HG03097 (cell line): ENCODE measurements at regions not wholly inside any gene's neighbourhood (a gene's known extent, or its start where the extent isn't known, plus 50 kb on each side); places are given as distances from the start of the nearest gene placed in this dataset.

Experiments used
- ATAC-seq: cut with Tn5 transposase; IDR thresholded peaks from one replicate; pipeline ENCODE4 v1.9.1; 2021; ENCODE audit not compliant: unreplicated experiment, low FRiP score

- no peak for ATAC-seq
Measured at GRCh38 chr1:58154256-58154655, 392.3 kb downstream of the OMA1 start.

GRCh38 chr1:58152697-58153096 is 393.8 kb downstream of the OMA1 start:
- no peak for ATAC-seq

DNA sequence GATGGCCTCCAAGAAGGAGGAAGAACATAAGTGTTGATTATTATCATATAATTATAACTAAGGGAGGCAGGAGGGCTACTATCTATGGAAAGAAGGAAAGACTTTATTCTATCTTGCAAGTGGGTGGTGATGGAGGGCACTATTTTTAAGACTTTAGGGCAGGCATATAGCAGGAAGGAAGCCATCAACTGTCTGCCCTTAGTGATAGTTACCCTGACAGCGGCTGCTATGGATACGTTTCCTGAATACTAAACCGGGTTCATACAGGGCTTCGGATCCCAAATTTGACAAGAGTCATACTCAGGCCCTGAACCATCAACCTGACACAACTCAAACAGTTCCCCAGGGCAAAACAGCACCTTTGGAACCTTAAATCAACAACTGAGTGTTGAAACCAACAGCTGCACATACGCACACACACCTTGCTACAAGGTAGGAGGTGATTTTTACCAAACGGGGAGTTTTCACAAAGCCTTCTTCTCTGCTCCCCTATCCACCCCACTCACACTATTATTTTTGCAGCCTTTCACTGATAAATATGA is 397.2 kb downstream of the OMA1 start:
- ATAC-seq = no peak

DNA sequence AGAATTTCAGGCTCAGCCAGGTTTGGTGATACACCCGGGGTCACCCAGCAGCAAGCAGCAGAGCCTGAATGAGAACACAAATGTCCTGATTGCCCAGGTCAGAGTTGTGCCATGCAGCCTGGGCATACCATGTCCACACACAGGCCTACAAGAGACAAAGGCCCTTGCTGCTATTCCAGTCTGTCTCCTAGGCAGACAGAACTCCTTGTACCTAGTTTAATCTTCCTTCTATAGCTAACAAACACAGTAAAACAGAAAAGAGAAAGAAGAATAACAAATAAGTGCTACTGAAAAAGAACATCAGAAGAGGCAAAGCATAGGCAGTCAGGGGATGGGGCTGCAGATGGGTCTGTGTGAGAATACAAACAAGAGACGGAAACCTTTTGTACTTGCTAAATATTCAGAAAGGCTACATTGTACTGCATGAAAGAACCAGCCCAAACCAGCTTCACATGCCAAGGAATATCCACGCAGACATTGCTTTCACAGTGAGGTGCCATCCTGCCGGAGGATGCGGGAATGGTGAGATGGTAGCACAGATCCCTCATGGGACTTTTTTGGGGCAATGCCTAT is 401.7 kb downstream of the OMA1 start:
- no peak for ATAC-seq

- ATAC-seq = no peak
Measured at GRCh38 chr1:58143972-58144697, 402.4 kb downstream of the OMA1 start.

GRCh38 chr1:58136387-58136786 is 410.1 kb downstream of the OMA1 start:
- no peak for ATAC-seq

- no peak for ATAC-seq
Measured at GRCh38 chr1:58135821-58136321, 410.7 kb downstream of the OMA1 start.

DNA sequence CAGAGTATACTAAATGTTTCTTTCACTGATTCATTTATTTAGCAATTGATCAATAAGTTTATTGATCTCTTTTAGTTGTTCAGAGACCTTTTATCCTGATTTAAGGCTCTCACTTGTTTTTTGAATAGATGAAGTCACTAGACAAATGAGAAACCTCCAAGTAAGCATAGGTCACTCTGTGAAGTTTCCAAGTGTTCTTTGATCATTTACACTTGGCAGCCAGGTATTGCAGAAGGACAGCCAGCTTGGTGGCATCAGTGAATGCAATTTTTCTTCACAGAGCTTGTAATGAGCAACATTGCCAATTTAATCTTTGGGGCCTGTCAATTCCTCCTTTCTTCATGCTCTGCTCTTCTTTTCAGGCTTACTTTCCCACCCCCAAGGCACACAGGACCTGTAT is 413.0 kb downstream of the OMA1 start:
- ATAC-seq = no peak

DNA sequence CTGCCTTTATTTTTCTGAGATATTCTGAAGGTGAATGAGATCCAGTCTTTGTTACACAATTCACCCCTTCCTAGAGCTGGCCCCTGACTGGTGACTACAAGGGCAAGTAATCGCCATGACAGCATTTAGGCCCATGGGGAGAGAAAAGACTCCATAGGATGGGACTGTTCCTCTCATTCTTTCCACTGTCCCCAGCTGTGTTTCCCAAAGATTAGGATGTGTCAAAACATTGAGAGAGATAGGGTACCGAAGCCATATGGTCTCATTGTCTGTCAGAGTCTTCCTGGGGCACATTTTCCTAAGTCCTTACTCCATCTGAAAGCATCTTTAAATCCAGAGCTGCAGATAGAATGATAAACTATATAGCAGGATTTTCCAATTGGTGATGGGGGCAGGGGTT is 423.5 kb downstream of the OMA1 start:
- ATAC-seq = no peak

- ATAC-seq = no peak
Measured at GRCh38 chr1:58119971-58120370, 426.6 kb downstream of the OMA1 start.

DNA sequence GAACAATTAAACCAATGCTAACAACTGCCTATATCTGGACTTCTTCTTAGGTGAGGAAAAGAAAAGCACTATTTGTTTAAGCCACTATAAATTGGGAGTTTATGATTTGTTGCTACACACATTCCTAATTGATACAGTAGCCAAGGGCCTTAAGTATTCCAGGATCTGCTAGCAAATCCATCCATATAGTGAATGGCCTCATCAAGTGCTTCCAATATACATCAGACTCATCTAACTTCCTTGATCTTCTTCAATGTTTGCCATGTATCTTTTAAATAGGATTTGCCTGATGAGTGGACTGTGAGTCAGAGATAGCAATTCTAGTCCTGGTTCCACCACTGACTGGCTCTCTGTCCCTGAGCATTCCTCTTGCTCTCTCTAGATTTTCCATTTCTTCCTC is 430.2 kb downstream of the OMA1 start:
- ATAC-seq = no peak

GRCh38 chr1:58109646-58110200 is 436.8 kb downstream of the OMA1 start:
- no peak for ATAC-seq

- ATAC-seq = no peak
Measured at GRCh38 chr1:58108783-58109182, 437.7 kb downstream of the OMA1 start.

GRCh38 chr1:58107943-58108342 is 438.6 kb downstream of the OMA1 start:
- ATAC-seq = no peak

GRCh38 chr1:58104960-58105359 is 441.6 kb downstream of the OMA1 start:
- ATAC-seq = no peak

DNA sequence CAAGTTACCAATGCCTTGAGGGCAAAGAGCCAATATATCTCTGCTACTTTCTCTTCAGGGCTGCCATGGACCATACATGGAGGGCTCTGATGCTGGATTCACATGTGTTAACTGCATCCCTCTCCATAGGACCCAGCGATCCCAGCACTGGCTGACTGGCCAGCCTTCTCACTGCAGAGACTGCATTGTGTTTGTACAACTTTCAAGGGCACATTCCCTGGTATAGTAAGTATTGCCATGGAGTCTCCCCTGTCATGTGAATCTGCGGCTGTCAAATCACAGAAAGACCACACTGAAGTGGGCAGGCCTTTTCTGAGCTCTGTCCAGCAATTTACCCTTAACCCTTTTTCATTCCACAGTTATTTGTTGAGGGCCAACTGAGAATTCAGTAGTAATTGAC is 449.8 kb downstream of the OMA1 start:
- no peak for ATAC-seq

- no peak for ATAC-seq
Measured at GRCh38 chr1:58095183-58095582, 451.3 kb downstream of the OMA1 start.

GRCh38 chr1:58094221-58094620 is 452.3 kb downstream of the OMA1 start:
- no peak for ATAC-seq

DNA sequence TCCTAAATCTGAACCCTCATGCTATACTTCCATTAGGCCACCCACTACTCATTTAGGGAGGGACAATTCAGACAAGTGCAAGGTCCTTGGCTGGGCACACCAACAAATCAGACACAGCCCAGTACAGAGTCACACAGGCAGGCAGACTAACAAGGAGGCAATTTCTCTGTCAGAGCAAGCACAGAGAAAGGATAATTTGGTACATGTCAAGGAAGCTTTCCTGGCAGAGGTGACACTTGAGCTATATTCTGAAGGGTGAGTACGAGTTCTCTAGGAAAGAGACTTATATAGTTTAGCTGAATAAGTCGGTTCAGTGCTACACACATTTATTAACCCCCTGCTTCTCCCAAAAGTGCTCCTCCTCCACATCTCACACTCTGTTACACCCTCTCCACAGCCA is 455.9 kb downstream of the OMA1 start:
- no peak for ATAC-seq

DNA sequence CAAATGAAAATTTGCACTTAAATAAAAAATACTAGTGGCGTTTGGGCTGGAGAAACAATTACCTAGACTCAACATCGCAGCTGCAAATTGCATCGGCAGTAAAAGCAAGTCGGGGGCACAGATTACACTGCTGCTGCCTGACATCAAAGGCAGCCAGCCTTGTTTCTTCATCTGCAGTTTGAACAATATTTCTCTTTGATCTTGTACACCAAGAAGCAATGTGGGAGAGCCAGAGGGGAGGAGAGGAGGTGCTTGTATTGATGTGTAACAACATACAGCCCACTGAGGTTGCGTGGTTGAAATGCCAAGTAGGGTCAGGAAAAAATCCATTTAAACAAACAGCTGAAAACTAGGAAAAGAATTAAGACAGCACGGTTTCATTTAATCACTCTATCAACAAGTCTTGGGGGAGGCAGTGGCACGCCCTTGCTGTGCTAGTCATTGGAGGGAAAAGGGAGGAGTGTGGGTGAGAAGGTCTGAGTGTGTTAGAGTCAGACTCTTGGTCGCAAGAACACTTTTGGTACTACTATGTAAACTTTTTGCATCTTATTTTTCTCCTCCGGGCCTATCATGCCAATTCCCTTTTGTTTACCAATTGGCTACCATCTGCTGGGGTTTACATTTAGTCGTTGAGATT is 456.5 kb downstream of the OMA1 start:
- ATAC-seq = no peak

GRCh38 chr1:58084266-58084665 is 462.3 kb downstream of the OMA1 start:
- no peak for ATAC-seq
